HG03521 (cell line): ENCODE measurements at regions not wholly inside any gene's neighbourhood (a gene's known extent, or its start where the extent isn't known, plus 50 kb on each side); places are given as distances from the start of the nearest gene placed in this dataset.

Experiments
- ATAC-seq: cut with Tn5 transposase; IDR thresholded peaks from one replicate; pipeline ENCODE4 v1.9.1; 2021; ENCODE audit warnings: mild to moderate bottlenecking, moderate library complexity; ENCODE audit not compliant: unreplicated experiment

DNA sequence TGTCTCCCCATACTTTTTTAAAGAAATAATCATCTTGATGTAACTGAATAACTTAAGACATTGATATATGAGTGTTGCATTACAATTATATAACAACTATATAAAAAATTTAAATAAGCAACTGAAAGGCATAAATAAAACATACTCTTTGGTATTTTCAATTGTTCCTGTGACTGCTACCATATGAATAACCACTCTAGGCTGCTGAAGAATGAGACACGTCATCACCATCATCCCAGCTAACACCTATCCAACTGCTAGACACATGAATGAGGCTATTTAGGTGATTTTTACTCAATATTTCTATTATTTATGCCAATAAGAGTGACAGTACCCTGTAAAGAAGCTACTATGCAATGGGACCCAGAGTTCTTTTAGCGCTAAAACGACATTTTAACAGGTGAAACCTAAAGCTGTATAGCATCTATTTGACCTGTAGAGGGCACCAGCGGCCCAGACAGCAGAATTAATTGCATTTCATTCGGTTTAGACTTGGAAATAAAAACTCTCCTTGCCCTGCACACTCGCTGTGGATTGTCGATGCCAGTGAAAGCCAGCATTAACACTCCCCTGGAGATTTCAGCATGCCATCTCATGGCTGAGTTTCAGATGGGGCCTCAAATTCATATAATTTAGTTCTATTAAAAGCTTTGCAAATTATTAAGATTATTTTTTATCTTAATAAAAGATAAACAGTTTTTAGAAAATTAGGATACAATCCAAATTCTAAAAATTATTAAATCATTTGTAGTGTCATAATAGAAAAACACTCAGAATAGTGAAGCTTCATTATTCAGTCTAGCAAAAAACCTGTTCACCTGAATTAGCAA, 89.4 kb upstream of the MAP2 start:
- ATAC-seq: peak; percentile 81

DNA sequence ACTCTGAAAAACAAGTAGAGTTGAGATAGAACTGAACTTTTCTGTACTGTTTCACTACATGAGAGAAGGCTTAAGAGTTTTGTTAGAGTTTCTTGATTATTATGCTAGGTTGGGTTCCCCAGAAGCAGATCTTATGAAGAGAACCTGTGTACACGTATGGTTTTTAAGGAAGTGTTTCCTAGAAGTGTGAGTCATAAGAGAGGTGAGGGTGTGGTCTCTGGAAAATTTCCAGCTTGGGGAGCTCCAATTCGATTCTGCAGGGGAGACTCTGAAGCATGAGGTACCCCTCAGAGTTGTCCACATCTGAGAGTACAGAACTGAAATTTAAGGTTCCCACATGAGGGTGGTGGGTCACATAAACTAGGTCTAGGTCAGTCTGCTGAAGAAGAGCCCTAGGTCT, 83.3 kb upstream of the MAP2 start:
- ATAC-seq: no peak

DNA sequence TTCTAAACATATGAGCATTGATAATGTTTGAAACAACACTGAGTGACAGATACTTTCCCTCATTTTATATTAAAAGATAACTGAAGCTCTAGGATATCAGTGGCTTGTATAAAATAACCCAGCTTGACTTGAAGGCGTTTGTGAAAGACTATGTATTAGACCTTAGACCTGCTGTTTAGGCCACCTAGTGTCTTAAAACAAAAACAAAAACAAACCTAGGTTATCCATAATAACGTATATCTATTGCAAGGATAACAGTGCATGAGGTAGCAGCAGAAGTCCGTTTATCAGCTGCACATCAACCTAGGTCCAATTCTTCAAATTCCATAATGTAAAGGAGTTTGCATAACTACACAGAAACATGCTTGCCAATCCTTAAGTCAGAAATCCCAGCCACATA, 79.5 kb upstream of the MAP2 start:
- no peak for ATAC-seq

DNA sequence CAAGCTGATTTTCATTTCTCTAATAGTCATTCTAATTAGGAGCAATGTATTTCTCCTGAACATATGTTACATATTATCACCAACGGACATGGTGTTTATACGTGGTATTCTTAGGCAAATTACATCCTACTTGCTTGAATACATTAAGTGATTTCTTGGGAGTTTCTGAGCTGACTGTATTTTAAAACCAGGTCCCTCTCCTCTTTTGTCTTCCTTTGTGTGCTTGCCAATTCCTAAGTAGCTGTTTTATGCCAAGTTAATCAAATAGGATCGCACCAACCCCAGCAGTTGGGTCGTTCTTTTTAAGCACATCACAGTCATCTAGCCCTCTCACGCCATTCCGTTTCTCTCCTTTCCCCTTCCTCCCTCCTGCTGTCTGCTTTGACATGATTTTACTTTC, 75.4 kb upstream of the MAP2 start:
- no peak for ATAC-seq

DNA sequence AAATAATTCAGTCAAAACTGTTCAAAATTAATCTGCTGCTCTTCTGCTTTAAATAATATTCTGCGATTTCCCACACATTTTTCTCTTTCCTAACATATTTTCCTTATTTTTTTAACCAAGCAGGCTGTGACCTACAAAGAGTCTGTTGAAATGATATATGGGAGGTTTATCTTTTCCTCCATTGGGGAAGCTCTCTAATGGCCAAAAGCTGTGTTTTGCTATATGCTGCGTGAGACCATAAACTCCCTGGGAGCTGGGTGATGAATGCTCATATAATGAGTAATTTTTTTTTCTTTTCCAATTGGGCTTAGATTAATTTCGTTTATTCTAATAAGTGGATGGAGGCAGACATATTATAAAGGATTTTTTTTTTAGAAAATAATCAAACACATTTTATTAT, 72.2 kb upstream of the MAP2 start:
- no peak for ATAC-seq

DNA sequence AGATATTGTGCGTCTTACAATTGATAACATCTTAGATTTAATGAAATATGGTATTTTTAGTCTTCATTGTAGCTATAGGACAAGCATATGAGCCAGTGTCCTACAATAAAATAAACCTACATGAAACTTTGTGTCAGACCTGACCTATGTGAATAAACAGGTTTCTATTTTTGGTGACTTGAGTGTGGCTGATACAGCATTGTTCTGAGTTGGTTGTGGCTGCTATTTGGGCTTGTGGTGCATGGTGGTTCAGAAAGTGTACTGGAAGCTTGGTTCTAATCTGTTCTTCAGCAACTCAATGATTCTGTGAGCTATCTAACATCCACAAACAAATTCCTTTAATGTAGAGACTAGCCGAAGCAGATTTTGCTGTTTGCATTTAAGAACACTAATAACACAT, 64.9 kb upstream of the MAP2 start:
- ATAC-seq: no peak

DNA sequence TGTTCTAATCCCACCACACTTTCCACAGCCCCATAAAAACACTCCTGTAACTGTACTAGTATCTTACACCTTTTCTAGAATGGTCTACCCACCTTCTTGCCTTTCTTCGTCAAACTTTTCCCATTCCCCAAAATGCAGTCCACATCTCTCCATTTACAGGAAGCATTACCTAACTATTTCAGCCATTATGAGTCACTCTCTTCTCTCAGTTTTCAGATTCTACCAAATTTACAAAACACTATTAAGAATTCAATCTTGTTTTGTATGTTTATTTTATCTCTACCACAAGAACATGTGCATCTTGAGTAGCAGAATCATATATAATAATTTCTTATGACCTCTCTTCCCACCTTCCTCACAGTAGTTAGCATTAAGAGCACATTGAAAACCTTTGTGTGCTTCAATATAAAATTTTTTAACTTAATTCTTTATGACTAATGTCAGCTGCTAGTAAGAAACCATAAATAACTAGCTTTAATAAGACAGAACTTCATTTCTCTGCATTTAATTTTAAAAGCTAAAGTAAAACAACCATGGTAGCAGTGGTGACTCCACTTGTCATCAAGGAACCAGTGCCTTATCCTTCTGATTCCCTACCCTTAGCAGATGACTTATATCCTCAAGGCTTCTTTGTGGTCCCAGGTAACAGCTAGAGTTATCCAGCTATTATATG, 56.6 kb upstream of the MAP2 start:
- ATAC-seq: no peak

DNA sequence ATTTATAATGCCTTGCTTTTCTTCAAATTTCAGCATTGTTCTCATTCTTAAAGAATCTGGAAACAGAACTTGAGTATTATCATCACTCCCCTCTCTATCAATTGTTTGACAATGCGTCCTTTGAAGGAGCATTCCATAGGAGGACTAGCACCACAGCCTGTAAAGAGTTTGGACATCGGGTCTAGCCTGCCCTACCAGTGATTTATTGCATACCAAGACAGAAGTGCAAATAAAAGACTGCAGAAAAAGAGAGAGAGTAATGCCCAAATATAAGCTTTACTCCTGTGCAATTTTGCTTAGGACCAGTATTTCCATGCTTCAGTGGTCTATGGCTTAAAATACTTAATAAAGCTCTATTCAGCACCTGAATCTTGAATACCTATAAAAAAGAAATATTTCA, 55.4 kb upstream of the MAP2 start:
- ATAC-seq: no peak

DNA sequence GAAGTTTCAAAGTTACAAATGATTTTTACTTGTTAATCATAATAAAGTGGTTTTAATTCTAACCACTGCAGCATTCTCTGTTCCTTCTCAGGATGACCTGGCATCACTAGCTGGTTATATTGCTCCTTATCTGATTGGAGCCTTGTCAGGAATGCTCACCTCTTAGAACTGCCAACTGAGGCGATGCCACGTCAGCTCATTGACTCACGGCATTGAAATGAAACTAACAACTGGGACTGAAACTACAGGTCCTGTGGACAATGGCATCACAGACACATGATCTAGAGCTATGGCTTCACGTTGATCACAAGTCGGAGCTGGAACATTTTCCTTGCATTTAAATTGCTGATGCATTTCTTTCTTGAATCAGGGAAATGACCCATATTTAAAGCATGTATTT, 54.9 kb upstream of the MAP2 start:
- ATAC-seq: peak; percentile 89

DNA sequence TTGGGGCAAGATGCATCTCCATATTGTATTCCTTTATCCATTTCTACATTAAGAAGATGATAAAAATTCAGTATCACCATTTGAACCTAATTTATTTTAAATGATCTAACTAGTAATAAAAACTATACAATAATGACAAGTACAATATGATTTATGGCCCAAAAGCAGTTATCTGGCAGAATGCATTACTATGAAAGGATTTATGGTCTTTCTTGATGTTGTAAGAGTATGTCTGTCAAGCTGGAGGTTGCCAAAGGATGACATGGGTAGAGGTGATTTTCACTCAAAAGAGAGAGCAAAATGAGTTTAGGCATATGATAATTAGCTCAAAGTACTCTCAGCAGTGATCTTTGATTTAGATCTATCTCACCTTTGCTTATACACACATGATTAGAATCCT, 54.2 kb upstream of the MAP2 start:
- ATAC-seq: no peak

DNA sequence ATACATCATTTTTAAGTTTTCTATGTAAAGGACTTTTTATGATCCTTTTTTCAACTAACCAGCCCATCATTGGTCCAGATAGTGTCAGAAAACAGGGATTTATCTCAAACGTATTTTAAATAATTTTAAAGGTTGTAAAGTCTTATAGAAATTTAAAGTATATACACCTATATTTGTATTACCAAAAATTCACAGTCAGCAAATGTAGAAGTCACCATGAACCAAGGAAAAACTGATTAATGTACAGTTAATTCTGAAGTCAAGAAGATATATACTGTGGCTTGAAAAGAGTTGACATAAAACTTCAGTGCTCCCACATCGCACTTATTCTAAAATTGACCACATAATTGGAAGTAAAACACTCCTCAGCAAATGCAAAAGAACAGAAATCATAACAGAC, 52.4 kb upstream of the MAP2 start:
- no peak for ATAC-seq
